ENCODE measurements at regions not wholly inside any gene's neighbourhood (a gene's known extent, or its start where the extent isn't known, plus 50 kb on each side); places are given as distances from the start of the nearest gene placed in this dataset.

DNA sequence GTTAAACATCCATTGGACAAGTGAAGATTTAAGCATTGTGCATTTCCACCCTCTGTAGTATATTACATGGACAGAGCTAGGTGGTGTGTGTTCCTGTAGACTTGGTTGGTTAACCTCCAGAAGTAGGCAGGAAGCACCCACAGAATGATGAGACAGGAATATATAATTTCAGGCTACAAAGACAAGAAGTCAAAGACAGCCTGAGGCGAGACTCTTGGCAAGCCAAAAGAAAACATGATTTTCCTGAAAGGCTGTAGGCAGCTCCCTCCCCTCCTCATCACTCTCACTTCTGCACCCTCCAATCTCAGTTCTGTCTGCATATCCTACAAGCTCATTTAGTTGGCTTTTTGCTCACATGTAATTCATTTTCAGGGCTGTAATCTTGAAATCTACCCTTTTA lies 110.0 kb upstream of the SLC35B3 start:
- Histone ChIP-seq H3K4me1 (ENCODE audit: insufficient read depth, low read length, poor library complexity, severe bottlenecking) (peaks cover 28% of the 10 kb centered on the region), H3K27ac (ENCODE audit: low read depth, low read length, poor library complexity, severe bottlenecking) (no peak overlapping the region), H3K27me3 (replicated peaks; ENCODE audit: insufficient read depth, low read depth, low read length, poor library complexity) (no peaks in the 10 kb centered on the region), H3K9me3 (ENCODE audit: low read depth, low read length, poor library complexity, severe bottlenecking) (peaks cover 7% of the 10 kb centered on the region), H3K36me3 (ENCODE audit: insufficient read depth, low read length, poor library complexity, severe bottlenecking) (no peaks in the 10 kb centered on the region), H3K4me3 (ENCODE audit: low read depth, low read length, poor library complexity, severe bottlenecking) (no peak overlapping the region)
- CTCF ChIA-PET, result no interaction called here
- TF ChIP-seq, protein P1, sequence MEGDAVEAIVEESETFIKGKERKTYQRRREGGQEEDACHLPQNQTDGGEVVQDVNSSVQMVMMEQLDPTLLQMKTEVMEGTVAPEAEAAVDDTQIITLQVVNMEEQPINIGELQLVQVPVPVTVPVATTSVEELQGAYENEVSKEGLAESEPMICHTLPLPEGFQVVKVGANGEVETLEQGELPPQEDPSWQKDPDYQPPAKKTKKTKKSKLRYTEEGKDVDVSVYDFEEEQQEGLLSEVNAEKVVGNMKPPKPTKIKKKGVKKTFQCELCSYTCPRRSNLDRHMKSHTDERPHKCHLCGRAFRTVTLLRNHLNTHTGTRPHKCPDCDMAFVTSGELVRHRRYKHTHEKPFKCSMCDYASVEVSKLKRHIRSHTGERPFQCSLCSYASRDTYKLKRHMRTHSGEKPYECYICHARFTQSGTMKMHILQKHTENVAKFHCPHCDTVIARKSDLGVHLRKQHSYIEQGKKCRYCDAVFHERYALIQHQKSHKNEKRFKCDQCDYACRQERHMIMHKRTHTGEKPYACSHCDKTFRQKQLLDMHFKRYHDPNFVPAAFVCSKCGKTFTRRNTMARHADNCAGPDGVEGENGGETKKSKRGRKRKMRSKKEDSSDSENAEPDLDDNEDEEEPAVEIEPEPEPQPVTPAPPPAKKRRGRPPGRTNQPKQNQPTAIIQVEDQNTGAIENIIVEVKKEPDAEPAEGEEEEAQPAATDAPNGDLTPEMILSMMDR (conservative IDR thresholded peaks at IDR 0.05; ENCODE audit: low read depth, low read length), result no peak
- intact Hi-C loops (cut with micrococcal nuclease; ENCODE audit: unreplicated experiment), result no loop called here
- BruUV-seq (replicated peaks), result no TSS peak
- POLR2A ChIA-PET (ENCODE audit: low non-redundant PET), result no interaction called here
- no peak for DNase-seq (ENCODE audit: low spot score)

DNA sequence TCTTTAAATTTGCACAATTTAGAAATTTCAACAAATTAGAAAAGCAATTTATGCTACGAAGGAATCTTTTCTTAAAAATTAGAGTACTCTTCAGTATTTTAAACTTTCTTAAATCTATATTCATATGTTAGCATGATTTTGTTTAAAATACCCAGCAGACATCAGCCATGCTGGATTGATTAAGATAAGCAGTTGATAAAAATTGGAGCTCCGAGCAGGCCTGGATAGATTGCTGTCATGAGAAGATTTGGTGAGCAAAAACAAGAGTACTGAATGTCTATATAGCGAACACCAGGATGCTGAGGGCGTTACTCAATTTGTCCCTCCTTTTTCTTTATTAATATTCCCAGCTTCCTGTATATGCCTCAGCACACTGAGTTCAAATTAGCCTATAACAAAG lies 108.4 kb upstream of the SLC35B3 start:
- no peak for DNase-seq (ENCODE audit: low spot score)
- Histone ChIP-seq H3K36me3 (ENCODE audit: insufficient read depth, low read length, poor library complexity, severe bottlenecking) (no peaks in the 10 kb centered on the region), H3K9me3 (ENCODE audit: low read depth, low read length, poor library complexity, severe bottlenecking) (peaks cover 8% of the 10 kb centered on the region), H3K27ac (ENCODE audit: low read depth, low read length, poor library complexity, severe bottlenecking) (no peak overlapping the region), H3K4me3 (ENCODE audit: low read depth, low read length, poor library complexity, severe bottlenecking) (no peak overlapping the region), H3K27me3 (replicated peaks; ENCODE audit: insufficient read depth, low read depth, low read length, poor library complexity) (no peaks in the 10 kb centered on the region), H3K4me1 (ENCODE audit: insufficient read depth, low read length, poor library complexity, severe bottlenecking) (peaks cover 12% of the 10 kb centered on the region)
- ChIA-PET POLR2A (ENCODE audit: low non-redundant PET) (no interaction called here), CTCF (interaction anchor here (0.6 kb wide), 1 partner anchor 22 kb away, joined by 5 read pairs; no protein-coding TSS in a partner anchor)
- no TSS peak for BruUV-seq (replicated peaks)
- no peak for TF ChIP-seq EZH2 (IDR thresholded peaks at IDR 0.05; ENCODE audit: borderline replicate concordance, low read depth, low read length, poor library complexity, severe bottlenecking)
- TF ChIP-seq, protein P1 (conservative IDR thresholded peaks at IDR 0.05; ENCODE audit: low read depth, low read length), result no peak
- intact Hi-C loops (cut with micrococcal nuclease; ENCODE audit: unreplicated experiment), result loop anchor here (5.0 kb wide), 1 partner anchor 439 kb away; no protein-coding TSS in a partner anchor

DNA sequence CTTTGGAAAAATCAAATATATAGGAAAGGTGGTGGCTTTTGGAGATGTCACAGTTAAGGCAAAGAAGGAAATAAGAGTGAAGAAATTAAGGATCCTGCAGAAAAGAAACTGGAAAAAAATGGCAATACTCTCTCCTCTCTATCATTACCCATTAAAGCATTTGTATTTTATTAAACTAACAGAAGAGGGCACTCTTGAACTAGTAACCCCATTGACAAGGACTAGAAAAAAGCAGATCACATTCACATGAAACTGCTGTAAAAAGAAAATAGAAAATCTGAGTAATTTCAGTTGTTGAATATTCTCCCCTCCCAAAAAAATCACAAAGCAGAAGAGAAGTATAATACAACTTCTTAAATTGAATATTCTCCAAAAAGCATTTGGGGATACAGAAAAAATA lies 104.1 kb upstream of the SLC35B3 start:
- H3K9me3 ChIP-seq (ENCODE audit: low read depth, low read length, poor library complexity, severe bottlenecking), result peaks cover 8% of the 10 kb centered on the region
- H3K36me3 ChIP-seq (ENCODE audit: insufficient read depth, low read length, poor library complexity, severe bottlenecking), result no peaks in the 10 kb centered on the region
- DNase-seq (ENCODE audit: low spot score), result peak; percentile 72
- H3K4me3 ChIP-seq (ENCODE audit: low read depth, low read length, poor library complexity, severe bottlenecking), result no peak overlapping the region
- TF ChIP-seq, protein P1 (conservative IDR thresholded peaks at IDR 0.05; ENCODE audit: low read depth, low read length), result peak; percentile 62
- no peak for TF ChIP-seq EZH2 (IDR thresholded peaks at IDR 0.05; ENCODE audit: borderline replicate concordance, low read depth, low read length, poor library complexity, severe bottlenecking)
- CTCF ChIA-PET, result no interaction called here
- BruUV-seq (replicated peaks), result no TSS peak
- POLR2A ChIA-PET (ENCODE audit: low non-redundant PET), result no interaction called here
- intact Hi-C loops (cut with micrococcal nuclease; ENCODE audit: unreplicated experiment), result loop anchor here (2.0 to 10.0 kb wide), 4 partner anchors 165 to 1888 kb away; no protein-coding TSS in a partner anchor
- H3K27me3 ChIP-seq (replicated peaks; ENCODE audit: insufficient read depth, low read depth, low read length, poor library complexity), result no peaks in the 10 kb centered on the region
- H3K27ac ChIP-seq (ENCODE audit: low read depth, low read length, poor library complexity, severe bottlenecking), result no peak overlapping the region
- no peaks in the 10 kb centered on the region for H3K4me1 ChIP-seq (ENCODE audit: insufficient read depth, low read length, poor library complexity, severe bottlenecking)

All from A673 (cell line).